ENCODE measurements at regions not wholly inside any gene's neighbourhood (a gene's known extent, or its start where the extent isn't known, plus 50 kb on each side); places are given as distances from the start of the nearest gene placed in this dataset.
"Not testable (repeated sequence)": the region's sequence is repeated elsewhere in the genome, so short reads cannot be mapped to it uniquely, and the experiment has no call there.

- TF ChIP-seq EZH2 (IDR thresholded peaks at IDR 0.05; ENCODE audit: low read depth) (no peak), CTCF (conservative IDR thresholded peaks at IDR 0.05) (no peak)
- H4K20me1 ChIP-seq (ENCODE audit: insufficient read depth): no peaks in the 10 kb centered on the region
- H3F3A ChIP-seq (ENCODE audit: insufficient read depth, low read depth): no peaks in the 10 kb centered on the region
- no peak overlapping the region for H3K27ac ChIP-seq
- no peak overlapping the region for H3K4me2 ChIP-seq
- H3K9me2 ChIP-seq (ENCODE audit: insufficient read depth): no peaks in the 10 kb centered on the region
- H3K36me3 ChIP-seq (ENCODE audit: low read depth): no peaks in the 10 kb centered on the region
- POLR2A ChIA-PET (ENCODE audit: unreplicated experiment): no interaction called here
- no peaks in the 10 kb centered on the region for H3K9me3 ChIP-seq (ENCODE audit: insufficient read depth, low read depth)
- intact Hi-C loops (cut with micrococcal nuclease; ENCODE audit: unreplicated experiment): no loop called here
- H2AFZ ChIP-seq: no peak overlapping the region
- H3K27me3 ChIP-seq (ENCODE audit: insufficient read depth, low read depth): no peaks in the 10 kb centered on the region
- BruUV-seq (replicated peaks): no TSS peak
- peaks cover 4% of the 10 kb centered on the region; the same call in 1 of the 2 replicates for H3K4me1 ChIP-seq (replicated peaks; ENCODE audit: insufficient read depth)
- H3K79me2 ChIP-seq (ENCODE audit: low read depth): no peaks in the 10 kb centered on the region
- CTCF ChIA-PET: no interaction called here
- no peak overlapping the region for H3K4me3 ChIP-seq
- DNase-seq: no peak
These were observed 154.4 kb downstream of the CDRT15L2 start for GRCh38 chr17:20733923-20734322.

GRCh38 chr17:20735796-20736195, 156.3 kb downstream of the CDRT15L2 start:
- H3K36me3 ChIP-seq (ENCODE audit: low read depth): no peaks in the 10 kb centered on the region
- intact Hi-C loops (cut with micrococcal nuclease; ENCODE audit: unreplicated experiment): no loop called here
- CTCF ChIA-PET: no interaction called here
- no peaks in the 10 kb centered on the region for H3K9me3 ChIP-seq (ENCODE audit: insufficient read depth, low read depth)
- BruUV-seq (replicated peaks): no TSS peak
- no peak for TF ChIP-seq EZH2 (IDR thresholded peaks at IDR 0.05; ENCODE audit: low read depth)
- TF ChIP-seq CTCF (conservative IDR thresholded peaks at IDR 0.05): no peak
- H2AFZ ChIP-seq: no peak overlapping the region
- peaks cover 4% of the 10 kb centered on the region; the same call in 1 of the 2 replicates for H3K4me1 ChIP-seq (replicated peaks; ENCODE audit: insufficient read depth)
- H3K79me2 ChIP-seq (ENCODE audit: low read depth): no peaks in the 10 kb centered on the region
- H3K9me2 ChIP-seq (ENCODE audit: insufficient read depth): no peaks in the 10 kb centered on the region
- H3K27ac ChIP-seq: no peak overlapping the region
- H3K4me3 ChIP-seq: no peak overlapping the region
- no peaks in the 10 kb centered on the region for H4K20me1 ChIP-seq (ENCODE audit: insufficient read depth)
- no peaks in the 10 kb centered on the region for H3K27me3 ChIP-seq (ENCODE audit: insufficient read depth, low read depth)
- DNase-seq: no peak
- H3K4me2 ChIP-seq: no peak overlapping the region
- no peaks in the 10 kb centered on the region for H3F3A ChIP-seq (ENCODE audit: insufficient read depth, low read depth)
- POLR2A ChIA-PET (ENCODE audit: unreplicated experiment): no interaction called here

- H3K36me3 ChIP-seq (ENCODE audit: low read depth); H2AFZ ChIP-seq; intact Hi-C loops (cut with micrococcal nuclease; ENCODE audit: unreplicated experiment); H3K4me1 ChIP-seq (replicated peaks; ENCODE audit: insufficient read depth); BruUV-seq (replicated peaks); H3K9me3 ChIP-seq (ENCODE audit: insufficient read depth, low read depth); DNase-seq; H3K9me2 ChIP-seq (ENCODE audit: insufficient read depth); H3F3A ChIP-seq (ENCODE audit: insufficient read depth, low read depth); H3K79me2 ChIP-seq (ENCODE audit: low read depth); H4K20me1 ChIP-seq (ENCODE audit: insufficient read depth); H3K4me2 ChIP-seq; H3K27ac ChIP-seq; H3K4me3 ChIP-seq; H3K27me3 ChIP-seq (ENCODE audit: insufficient read depth, low read depth); POLR2A ChIA-PET (ENCODE audit: unreplicated experiment): not testable (repeated sequence)
- CTCF ChIA-PET: interaction anchor here (0.6 kb wide), 1 partner anchor 64 kb away, joined by 4 read pairs; no protein-coding TSS in a partner anchor
These were observed 158.1 kb downstream of the CDRT15L2 start for GRCh38 chr17:20737636-20738035.

- no peak for DNase-seq
- Histone ChIP-seq H3K79me2 (ENCODE audit: low read depth) (no peaks in the 10 kb centered on the region), H3K9me3 (ENCODE audit: insufficient read depth, low read depth) (no peaks in the 10 kb centered on the region), H3K4me2 (no peak overlapping the region), H3F3A (ENCODE audit: insufficient read depth, low read depth) (no peaks in the 10 kb centered on the region), H3K36me3 (ENCODE audit: low read depth) (no peaks in the 10 kb centered on the region), H2AFZ (no peak overlapping the region), H3K27me3 (ENCODE audit: insufficient read depth, low read depth) (no peaks in the 10 kb centered on the region), H3K27ac (no peak overlapping the region), H4K20me1 (ENCODE audit: insufficient read depth) (no peaks in the 10 kb centered on the region), H3K9me2 (ENCODE audit: insufficient read depth) (no peaks in the 10 kb centered on the region), H3K4me3 (no peak overlapping the region), H3K4me1 (replicated peaks; ENCODE audit: insufficient read depth) (0 out of 2 replicates have a peak, but pooled peaks cover 8% of the 10 kb centered on the region)
- CTCF ChIA-PET: no interaction called here
- POLR2A ChIA-PET (ENCODE audit: unreplicated experiment): no interaction called here
- BruUV-seq (replicated peaks): no TSS peak
- no peak for TF ChIP-seq CTCF (conservative IDR thresholded peaks at IDR 0.05)
- no peak for TF ChIP-seq EZH2 (IDR thresholded peaks at IDR 0.05; ENCODE audit: low read depth)
- intact Hi-C loops (cut with micrococcal nuclease; ENCODE audit: unreplicated experiment): no loop called here
These were observed 191.6 kb downstream of the CDRT15L2 start for GRCh38 chr17:20771104-20771503.
